ENCODE measurements at regions not wholly inside any gene's neighbourhood (a gene's known extent, or its start where the extent isn't known, plus 50 kb on each side); places are given as distances from the start of the nearest gene placed in this dataset.

- DNase-seq (no peak), ATAC-seq (no peak)
- no peak overlapping the region for H3K4me3 ChIP-seq (ENCODE audit: low read length)
- no peaks in the 10 kb centered on the region for H3K79me2 ChIP-seq (ENCODE audit: low read length)
- POLR2A ChIA-PET (ENCODE audit: unreplicated experiment), result no interaction called here
- H3K27me3 ChIP-seq (ENCODE audit: low read length), result no peaks in the 10 kb centered on the region
- no peak overlapping the region for H3K27ac ChIP-seq (ENCODE audit: low read length)
- H3K4me1 ChIP-seq (ENCODE audit: insufficient read depth, low read length), result no peaks in the 10 kb centered on the region
- intact Hi-C loops (cut with micrococcal nuclease), result no loop called here
- no peak overlapping the region for H2AFZ ChIP-seq (ENCODE audit: low read length)
- H3F3A ChIP-seq (ENCODE audit: low read length, unreplicated experiment), result no peaks in the 10 kb centered on the region
- no peaks in the 10 kb centered on the region for H4K20me1 ChIP-seq (ENCODE audit: low read length)
- H3K9ac ChIP-seq (ENCODE audit: low read length), result no peak overlapping the region
- H3K9me3 ChIP-seq (ENCODE audit: low read length), result no peaks in the 10 kb centered on the region
- CTCF ChIA-PET, result no interaction called here
- H3K4me2 ChIP-seq (ENCODE audit: low read length), result no peak overlapping the region
- H3K9me2 ChIP-seq (replicated peaks; ENCODE audit: low read length), result no peaks in the 10 kb centered on the region
- no TSS peak for BruUV-seq (replicated peaks)
- TF ChIP-seq EZH2phosphoT487 (IDR thresholded peaks at IDR 0.05; ENCODE audit: borderline replicate concordance, low read length), result no peak
- no peak for TF ChIP-seq CTCF (conservative IDR thresholded peaks at IDR 0.05; ENCODE audit: low read depth, low read length)
- no peaks in the 10 kb centered on the region for H3K36me3 ChIP-seq (ENCODE audit: low read depth, low read length)
Measured at GRCh38 chr5:124819201-124819600, 72.8 kb upstream of the ZNF608 start.

DNA sequence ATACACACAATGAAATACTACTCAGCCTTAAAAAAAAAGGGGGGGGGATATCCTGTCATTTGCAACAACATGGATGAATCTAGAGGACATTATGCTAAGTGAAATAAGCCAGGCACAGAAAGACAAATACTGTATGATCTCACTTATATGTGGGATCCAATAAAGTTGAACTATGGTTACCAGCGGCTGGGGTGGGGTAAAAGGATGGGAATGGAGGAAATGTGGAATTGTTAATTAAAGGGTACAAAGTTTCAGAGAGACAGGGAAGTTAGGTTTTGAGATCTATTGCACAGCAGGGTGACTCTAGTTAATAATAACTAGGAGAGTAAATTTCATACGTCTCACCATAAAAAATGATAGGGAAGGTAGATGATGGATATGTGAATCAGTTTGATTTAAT lies 76.2 kb upstream of the ZNF608 start:
- no peaks in the 10 kb centered on the region for H4K20me1 ChIP-seq (ENCODE audit: low read length)
- peaks cover 9% of the 10 kb centered on the region; the same call in 1 of the 2 replicates for H3K4me1 ChIP-seq (ENCODE audit: insufficient read depth, low read length)
- no peak for ATAC-seq
- H3F3A ChIP-seq (ENCODE audit: low read length, unreplicated experiment), result no peaks in the 10 kb centered on the region
- BruUV-seq (replicated peaks), result no TSS peak
- H3K79me2 ChIP-seq (ENCODE audit: low read length), result no peaks in the 10 kb centered on the region
- H3K9me2 ChIP-seq (replicated peaks; ENCODE audit: low read length), result no peaks in the 10 kb centered on the region
- no peaks in the 10 kb centered on the region for H3K36me3 ChIP-seq (ENCODE audit: low read depth, low read length)
- no peak overlapping the region for H3K9ac ChIP-seq (ENCODE audit: low read length)
- DNase-seq, result no peak
- H3K27ac ChIP-seq (ENCODE audit: low read length), result no peak overlapping the region
- intact Hi-C loops (cut with micrococcal nuclease), result no loop called here
- TF ChIP-seq CTCF (conservative IDR thresholded peaks at IDR 0.05; ENCODE audit: low read depth, low read length) (no peak), EZH2phosphoT487 (IDR thresholded peaks at IDR 0.05; ENCODE audit: borderline replicate concordance, low read length) (no peak), EZH2 (IDR thresholded peaks at IDR 0.05; ENCODE audit: low read length, unreplicated experiment) (no peak)
- no peaks in the 10 kb centered on the region for H3K9me3 ChIP-seq (ENCODE audit: low read length)
- CTCF ChIA-PET, result no interaction called here
- POLR2A ChIA-PET (ENCODE audit: unreplicated experiment), result no interaction called here
- no peak overlapping the region for H2AFZ ChIP-seq (ENCODE audit: low read length)
- H3K27me3 ChIP-seq (ENCODE audit: low read length), result no peaks in the 10 kb centered on the region
- no peak overlapping the region for H3K4me2 ChIP-seq (ENCODE audit: low read length)
- H3K4me3 ChIP-seq (ENCODE audit: low read length), result no peak overlapping the region

DNA sequence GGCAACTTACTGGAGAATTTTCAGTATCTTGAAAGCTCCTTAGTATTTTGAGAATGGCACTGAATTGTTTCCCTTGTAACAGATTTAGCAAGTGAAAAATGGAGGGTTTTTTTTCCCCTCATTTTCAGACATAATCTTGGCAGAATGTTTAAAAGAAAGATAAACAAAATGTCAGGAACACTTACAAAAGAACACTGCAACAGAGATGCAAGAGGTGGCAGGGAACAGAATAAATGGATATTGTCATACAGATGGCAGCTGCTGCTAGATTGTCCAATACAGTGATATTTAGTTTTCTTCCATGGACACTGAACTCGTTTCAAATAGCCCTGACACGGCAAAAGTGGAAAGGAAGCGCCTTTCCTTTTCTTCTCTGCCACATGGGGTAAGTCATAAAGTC lies 76.9 kb upstream of the ZNF608 start:
- Histone ChIP-seq H3K27me3 (ENCODE audit: low read length) (no peaks in the 10 kb centered on the region), H3K4me2 (ENCODE audit: low read length) (no peak overlapping the region), H3K4me3 (ENCODE audit: low read length) (no peak overlapping the region), H3F3A (ENCODE audit: low read length, unreplicated experiment) (no peaks in the 10 kb centered on the region), H4K20me1 (ENCODE audit: low read length) (no peaks in the 10 kb centered on the region), H3K9me3 (ENCODE audit: low read length) (no peaks in the 10 kb centered on the region), H3K27ac (ENCODE audit: low read length) (no peak overlapping the region), H2AFZ (ENCODE audit: low read length) (no peak overlapping the region), H3K4me1 (ENCODE audit: insufficient read depth, low read length) (peaks cover 9% of the 10 kb centered on the region; the same call in 1 of the 2 replicates), H3K79me2 (ENCODE audit: low read length) (no peaks in the 10 kb centered on the region), H3K36me3 (ENCODE audit: low read depth, low read length) (no peaks in the 10 kb centered on the region), H3K9ac (ENCODE audit: low read length) (no peak overlapping the region), H3K9me2 (replicated peaks; ENCODE audit: low read length) (no peaks in the 10 kb centered on the region)
- TF ChIP-seq EZH2phosphoT487 (IDR thresholded peaks at IDR 0.05; ENCODE audit: borderline replicate concordance, low read length) (no peak), EZH2 (IDR thresholded peaks at IDR 0.05; ENCODE audit: low read length, unreplicated experiment) (no peak), CTCF (conservative IDR thresholded peaks at IDR 0.05; ENCODE audit: low read depth, low read length) (no peak)
- ChIA-PET CTCF (no interaction called here), POLR2A (ENCODE audit: unreplicated experiment) (no interaction called here)
- BruUV-seq (replicated peaks), result no TSS peak
- DNase-seq, result no peak
- intact Hi-C loops (cut with micrococcal nuclease), result no loop called here
- ATAC-seq, result no peak
